Fibroblast of villous mesenchyme (primary cell): ENCODE measurements at regions not wholly inside any gene's neighbourhood (a gene's known extent, or its start where the extent isn't known, plus 50 kb on each side); places are given as distances from the start of the nearest gene placed in this dataset.

Experiments
- DNase-seq: peaks from one replicate; pipeline ENCODE4 v3.0.0-alpha.2; 2010; ENCODE audit warnings: low read depth
- H3K4me3 ChIP-seq: 2 replicates; pipeline ENCODE4 v1.5.1; 2011; ENCODE audit warnings: low read depth, mild to moderate bottlenecking, low read length
- TF ChIP-seq, protein P1 (sequence below): IDR thresholded peaks from 2 replicates; pipeline ENCODE4 v1.5.1; 2012; ENCODE audit warnings: low read depth, mild to moderate bottlenecking, low read length; ENCODE audit not compliant: insufficient read depth

DNA sequence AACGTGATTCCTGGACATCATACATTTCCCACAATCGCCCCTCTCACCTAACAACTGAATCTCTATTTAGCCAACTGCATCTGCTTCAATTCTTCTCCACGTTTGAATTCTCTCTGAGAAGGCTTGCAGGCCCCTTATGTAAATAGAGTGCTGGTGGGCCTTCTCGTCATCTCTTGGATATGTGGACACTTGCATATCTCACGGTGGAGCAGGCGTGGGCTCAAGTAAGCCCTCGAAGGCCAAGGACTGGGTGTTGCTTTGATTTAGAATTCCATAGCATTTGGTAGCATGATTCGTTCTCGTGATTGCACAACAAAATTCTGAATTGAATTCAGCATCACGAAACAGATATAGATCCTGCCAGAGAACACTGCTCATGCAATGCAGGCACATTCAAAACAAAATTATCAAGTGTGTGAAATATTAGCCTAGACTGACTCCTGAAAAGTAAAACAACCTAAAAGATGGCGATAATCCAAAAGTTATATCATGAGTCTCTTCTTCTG, 613.6 kb downstream of the TFAP2A start:
- TF ChIP-seq, protein P1, sequence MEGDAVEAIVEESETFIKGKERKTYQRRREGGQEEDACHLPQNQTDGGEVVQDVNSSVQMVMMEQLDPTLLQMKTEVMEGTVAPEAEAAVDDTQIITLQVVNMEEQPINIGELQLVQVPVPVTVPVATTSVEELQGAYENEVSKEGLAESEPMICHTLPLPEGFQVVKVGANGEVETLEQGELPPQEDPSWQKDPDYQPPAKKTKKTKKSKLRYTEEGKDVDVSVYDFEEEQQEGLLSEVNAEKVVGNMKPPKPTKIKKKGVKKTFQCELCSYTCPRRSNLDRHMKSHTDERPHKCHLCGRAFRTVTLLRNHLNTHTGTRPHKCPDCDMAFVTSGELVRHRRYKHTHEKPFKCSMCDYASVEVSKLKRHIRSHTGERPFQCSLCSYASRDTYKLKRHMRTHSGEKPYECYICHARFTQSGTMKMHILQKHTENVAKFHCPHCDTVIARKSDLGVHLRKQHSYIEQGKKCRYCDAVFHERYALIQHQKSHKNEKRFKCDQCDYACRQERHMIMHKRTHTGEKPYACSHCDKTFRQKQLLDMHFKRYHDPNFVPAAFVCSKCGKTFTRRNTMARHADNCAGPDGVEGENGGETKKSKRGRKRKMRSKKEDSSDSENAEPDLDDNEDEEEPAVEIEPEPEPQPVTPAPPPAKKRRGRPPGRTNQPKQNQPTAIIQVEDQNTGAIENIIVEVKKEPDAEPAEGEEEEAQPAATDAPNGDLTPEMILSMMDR: no peak
- no peak overlapping the region for H3K4me3 ChIP-seq
- DNase-seq: no peak

DNA sequence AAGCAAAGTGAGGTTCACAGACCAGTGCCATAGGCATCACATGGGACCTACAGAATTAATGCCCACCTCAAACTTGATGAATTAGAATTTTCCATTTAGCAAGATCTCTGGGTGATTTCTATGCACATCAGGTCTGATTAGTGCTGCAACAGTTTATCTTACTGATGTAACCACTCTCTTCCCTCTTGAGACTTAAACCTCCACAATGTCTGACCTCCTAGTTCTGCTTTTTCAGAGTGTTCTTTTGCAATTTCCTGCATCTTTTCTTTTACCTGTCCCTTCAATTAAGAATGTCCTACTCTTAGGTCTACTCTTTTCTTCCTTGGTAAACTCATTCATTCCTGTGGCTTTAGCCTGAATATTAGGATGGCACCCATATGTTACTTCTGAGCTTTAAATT, 615.3 kb downstream of the TFAP2A start:
- H3K4me3 ChIP-seq: no peak overlapping the region
- DNase-seq: no peak
- TF ChIP-seq, protein P1: no peak

DNA sequence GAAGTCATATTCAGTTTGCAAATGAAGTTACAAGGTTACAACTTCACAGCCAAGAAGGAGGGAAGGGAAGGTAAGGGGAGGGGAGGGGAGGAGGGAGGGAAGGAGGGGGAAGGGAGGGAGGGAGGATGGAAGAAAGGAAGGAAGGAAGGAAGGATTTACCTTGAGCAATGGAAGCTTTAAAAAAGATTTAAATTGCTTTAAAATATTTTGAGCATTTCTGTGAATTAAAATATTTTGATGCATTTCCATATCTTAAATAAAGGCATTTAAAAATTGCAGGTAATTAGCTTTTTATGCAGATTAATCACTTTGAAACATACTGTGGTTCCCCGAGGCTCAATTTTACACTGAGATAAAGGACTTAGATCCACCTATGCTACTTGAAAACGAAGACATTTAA, 618.0 kb downstream of the TFAP2A start:
- TF ChIP-seq, protein P1: no peak
- no peak overlapping the region for H3K4me3 ChIP-seq
- DNase-seq: no peak

- TF ChIP-seq, protein P1: no peak
- DNase-seq: no peak
- H3K4me3 ChIP-seq: no peak overlapping the region
These were observed 619.0 kb downstream of the TFAP2A start for GRCh38 chr6:9795880-9796279.

DNA sequence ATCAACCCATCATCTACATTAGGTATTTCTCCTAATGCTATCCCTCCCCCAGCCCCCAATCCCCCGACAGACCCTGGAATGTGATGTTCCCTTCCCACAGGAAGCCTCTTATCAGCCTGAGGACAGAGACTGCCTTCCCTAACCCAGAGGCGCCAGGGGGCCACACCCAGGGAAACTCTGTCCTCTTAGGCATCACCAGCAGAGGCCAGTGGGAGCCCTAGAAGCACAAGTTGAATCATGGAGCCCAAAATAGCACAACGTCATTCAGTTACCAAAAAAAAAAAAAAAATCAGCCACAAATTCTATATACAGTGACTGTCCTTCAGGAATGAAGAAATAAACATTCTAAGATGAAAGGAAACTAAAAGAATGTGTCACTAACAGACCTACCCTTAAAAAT, 625.7 kb downstream of the TFAP2A start:
- TF ChIP-seq, protein P1: no peak
- no peak overlapping the region for H3K4me3 ChIP-seq
- DNase-seq: peak; percentile 10

DNA sequence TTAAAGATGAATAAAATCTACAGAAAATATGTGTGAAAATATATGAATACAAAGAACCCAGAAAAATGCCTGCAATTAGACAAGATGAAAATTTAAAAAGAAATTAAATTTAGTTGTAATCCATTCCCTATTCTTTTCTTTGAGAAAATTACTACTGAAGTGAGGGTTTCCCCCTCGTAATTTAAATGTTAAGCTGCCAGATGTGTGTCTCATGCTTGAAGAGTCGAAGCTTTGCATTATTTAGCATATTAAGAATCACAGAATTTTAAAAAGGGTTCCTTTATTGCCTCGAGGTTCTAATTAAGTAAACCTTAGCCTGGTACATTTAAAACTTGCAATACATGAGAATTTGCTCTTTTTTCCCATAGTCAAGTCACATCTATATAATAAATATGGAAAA, 630.1 kb downstream of the TFAP2A start:
- TF ChIP-seq, protein P1: no peak
- no peak overlapping the region for H3K4me3 ChIP-seq
- DNase-seq: no peak

GRCh38 chr6:9783567-9783966, 631.3 kb downstream of the TFAP2A start:
- no peak overlapping the region for H3K4me3 ChIP-seq
- DNase-seq: peak; percentile 59
- TF ChIP-seq, protein P1: no peak
